ENCODE measurements at regions not wholly inside any gene's neighbourhood (a gene's known extent, or its start where the extent isn't known, plus 50 kb on each side); places are given as distances from the start of the nearest gene placed in this dataset.

DNA sequence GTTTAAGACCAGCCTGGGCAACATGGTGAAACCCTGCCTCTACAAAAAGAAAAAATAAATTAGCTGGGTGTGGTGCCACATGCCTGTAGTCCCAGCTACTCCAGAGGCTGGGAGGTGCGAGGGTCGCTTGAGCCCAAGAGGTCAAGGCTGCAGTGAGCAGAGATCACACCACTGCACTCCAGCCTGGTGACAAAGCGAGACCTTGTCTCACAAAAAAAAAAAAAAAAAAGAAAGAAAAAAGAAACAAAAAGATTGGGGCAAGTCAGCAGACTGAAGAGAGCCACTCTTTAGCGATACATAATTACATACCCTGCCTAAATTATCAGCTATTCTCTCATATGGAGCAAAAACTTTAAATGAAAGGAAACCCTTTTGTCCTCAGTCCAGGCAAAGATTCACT lies 53.6 kb upstream of the MAP3K13 start (continued):
- TF ChIP-seq GPBP1L1 (CRISPR knock-in tag; IDR thresholded peaks at IDR 0.05) (no peak), NR3C1 (CRISPR knock-in tag; IDR thresholded peaks at IDR 0.05) (no peak), KLF11 (CRISPR knock-in tag; IDR thresholded peaks at IDR 0.05) (no peak), AKAP8 (CRISPR knock-in tag; IDR thresholded peaks at IDR 0.05) (no peak), ZNF414 (CRISPR knock-in tag; IDR thresholded peaks at IDR 0.05) (no peak), ZNF543 (CRISPR knock-in tag; IDR thresholded peaks at IDR 0.05) (no peak; the same call in 1 of the 2 replicates), IRX3 (CRISPR knock-in tag; IDR thresholded peaks at IDR 0.05; ENCODE audit: borderline replicate concordance, low read depth) (no peak), ZNF484 (CRISPR knock-in tag; IDR thresholded peaks at IDR 0.05; ENCODE audit: borderline replicate concordance, low read depth) (no peak), ZNF12 (CRISPR knock-in tag; IDR thresholded peaks at IDR 0.05) (no peak), ZFP1 (CRISPR knock-in tag; IDR thresholded peaks at IDR 0.05) (no peak), KDM4B (CRISPR knock-in tag; IDR thresholded peaks at IDR 0.05) (no peak), ADNP (CRISPR knock-in tag; IDR thresholded peaks at IDR 0.05) (no peak), BCL6 (CRISPR knock-in tag; IDR thresholded peaks at IDR 0.05) (0 out of 2 replicates have a peak, but pooled peaks have one; percentile 17), MXD4 (CRISPR knock-in tag; IDR thresholded peaks at IDR 0.05) (no peak), ZNF205 (CRISPR knock-in tag; IDR thresholded peaks at IDR 0.05) (no peak), ZNF598 (CRISPR knock-in tag; IDR thresholded peaks at IDR 0.05; ENCODE audit: borderline replicate concordance) (no peak), TAF15 (IDR thresholded peaks at IDR 0.05; ENCODE audit: low read depth, low read length, poor library complexity, severe bottlenecking) (no peak), ZBTB3 (CRISPR knock-in tag; IDR thresholded peaks at IDR 0.05; ENCODE audit: borderline replicate concordance, low read depth) (no peak), NR2F2 (IDR thresholded peaks at IDR 0.05; ENCODE audit: borderline replicate concordance, low read depth) (peak; percentile 63; the same call in 1 of the 2 replicates), MYC (CRISPR knock-in tag; IDR thresholded peaks at IDR 0.05; ENCODE audit: borderline replicate concordance) (no peak), IRF2 (CRISPR knock-in tag; IDR thresholded peaks at IDR 0.05) (no peak)
- TF ChIP-seq, protein P1, sequence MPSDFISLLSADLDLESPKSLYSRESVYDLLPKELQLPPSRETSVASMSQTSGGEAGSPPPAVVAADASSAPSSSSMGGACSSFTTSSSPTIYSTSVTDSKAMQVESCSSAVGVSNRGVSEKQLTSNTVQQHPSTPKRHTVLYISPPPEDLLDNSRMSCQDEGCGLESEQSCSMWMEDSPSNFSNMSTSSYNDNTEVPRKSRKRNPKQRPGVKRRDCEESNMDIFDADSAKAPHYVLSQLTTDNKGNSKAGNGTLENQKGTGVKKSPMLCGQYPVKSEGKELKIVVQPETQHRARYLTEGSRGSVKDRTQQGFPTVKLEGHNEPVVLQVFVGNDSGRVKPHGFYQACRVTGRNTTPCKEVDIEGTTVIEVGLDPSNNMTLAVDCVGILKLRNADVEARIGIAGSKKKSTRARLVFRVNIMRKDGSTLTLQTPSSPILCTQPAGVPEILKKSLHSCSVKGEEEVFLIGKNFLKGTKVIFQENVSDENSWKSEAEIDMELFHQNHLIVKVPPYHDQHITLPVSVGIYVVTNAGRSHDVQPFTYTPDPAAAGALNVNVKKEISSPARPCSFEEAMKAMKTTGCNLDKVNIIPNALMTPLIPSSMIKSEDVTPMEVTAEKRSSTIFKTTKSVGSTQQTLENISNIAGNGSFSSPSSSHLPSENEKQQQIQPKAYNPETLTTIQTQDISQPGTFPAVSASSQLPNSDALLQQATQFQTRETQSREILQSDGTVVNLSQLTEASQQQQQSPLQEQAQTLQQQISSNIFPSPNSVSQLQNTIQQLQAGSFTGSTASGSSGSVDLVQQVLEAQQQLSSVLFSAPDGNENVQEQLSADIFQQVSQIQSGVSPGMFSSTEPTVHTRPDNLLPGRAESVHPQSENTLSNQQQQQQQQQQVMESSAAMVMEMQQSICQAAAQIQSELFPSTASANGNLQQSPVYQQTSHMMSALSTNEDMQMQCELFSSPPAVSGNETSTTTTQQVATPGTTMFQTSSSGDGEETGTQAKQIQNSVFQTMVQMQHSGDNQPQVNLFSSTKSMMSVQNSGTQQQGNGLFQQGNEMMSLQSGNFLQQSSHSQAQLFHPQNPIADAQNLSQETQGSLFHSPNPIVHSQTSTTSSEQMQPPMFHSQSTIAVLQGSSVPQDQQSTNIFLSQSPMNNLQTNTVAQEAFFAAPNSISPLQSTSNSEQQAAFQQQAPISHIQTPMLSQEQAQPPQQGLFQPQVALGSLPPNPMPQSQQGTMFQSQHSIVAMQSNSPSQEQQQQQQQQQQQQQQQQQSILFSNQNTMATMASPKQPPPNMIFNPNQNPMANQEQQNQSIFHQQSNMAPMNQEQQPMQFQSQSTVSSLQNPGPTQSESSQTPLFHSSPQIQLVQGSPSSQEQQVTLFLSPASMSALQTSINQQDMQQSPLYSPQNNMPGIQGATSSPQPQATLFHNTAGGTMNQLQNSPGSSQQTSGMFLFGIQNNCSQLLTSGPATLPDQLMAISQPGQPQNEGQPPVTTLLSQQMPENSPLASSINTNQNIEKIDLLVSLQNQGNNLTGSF (CRISPR knock-in tag; IDR thresholded peaks at IDR 0.05): no peak
- TF ChIP-seq, protein P2, sequence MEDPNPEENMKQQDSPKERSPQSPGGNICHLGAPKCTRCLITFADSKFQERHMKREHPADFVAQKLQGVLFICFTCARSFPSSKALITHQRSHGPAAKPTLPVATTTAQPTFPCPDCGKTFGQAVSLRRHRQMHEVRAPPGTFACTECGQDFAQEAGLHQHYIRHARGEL (CRISPR knock-in tag; IDR thresholded peaks at IDR 0.05): no peak
- TF ChIP-seq, protein P3, sequence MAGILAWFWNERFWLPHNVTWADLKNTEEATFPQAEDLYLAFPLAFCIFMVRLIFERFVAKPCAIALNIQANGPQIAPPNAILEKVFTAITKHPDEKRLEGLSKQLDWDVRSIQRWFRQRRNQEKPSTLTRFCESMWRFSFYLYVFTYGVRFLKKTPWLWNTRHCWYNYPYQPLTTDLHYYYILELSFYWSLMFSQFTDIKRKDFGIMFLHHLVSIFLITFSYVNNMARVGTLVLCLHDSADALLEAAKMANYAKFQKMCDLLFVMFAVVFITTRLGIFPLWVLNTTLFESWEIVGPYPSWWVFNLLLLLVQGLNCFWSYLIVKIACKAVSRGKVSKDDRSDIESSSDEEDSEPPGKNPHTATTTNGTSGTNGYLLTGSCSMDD (CRISPR knock-in tag; IDR thresholded peaks at IDR 0.05): no peak

Data from HepG2 (cell line).